ENCODE measurements at regions not wholly inside any gene's neighbourhood (a gene's known extent, or its start where the extent isn't known, plus 50 kb on each side); places are given as distances from the start of the nearest gene placed in this dataset.

GRCh38 chr10:94052866-94053791, 59.4 kb downstream of the PLCE1 start:
- no peak for TF ChIP-seq POLR2A (IDR thresholded peaks at IDR 0.05; ENCODE audit: extremely low read depth, insufficient read length)
- TF ChIP-seq, protein P1, sequence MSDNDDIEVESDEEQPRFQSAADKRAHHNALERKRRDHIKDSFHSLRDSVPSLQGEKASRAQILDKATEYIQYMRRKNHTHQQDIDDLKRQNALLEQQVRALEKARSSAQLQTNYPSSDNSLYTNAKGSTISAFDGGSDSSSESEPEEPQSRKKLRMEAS (IDR thresholded peaks at IDR 0.05; ENCODE audit: low read depth, low read length) = no peak
- TF ChIP-seq, protein P2, sequence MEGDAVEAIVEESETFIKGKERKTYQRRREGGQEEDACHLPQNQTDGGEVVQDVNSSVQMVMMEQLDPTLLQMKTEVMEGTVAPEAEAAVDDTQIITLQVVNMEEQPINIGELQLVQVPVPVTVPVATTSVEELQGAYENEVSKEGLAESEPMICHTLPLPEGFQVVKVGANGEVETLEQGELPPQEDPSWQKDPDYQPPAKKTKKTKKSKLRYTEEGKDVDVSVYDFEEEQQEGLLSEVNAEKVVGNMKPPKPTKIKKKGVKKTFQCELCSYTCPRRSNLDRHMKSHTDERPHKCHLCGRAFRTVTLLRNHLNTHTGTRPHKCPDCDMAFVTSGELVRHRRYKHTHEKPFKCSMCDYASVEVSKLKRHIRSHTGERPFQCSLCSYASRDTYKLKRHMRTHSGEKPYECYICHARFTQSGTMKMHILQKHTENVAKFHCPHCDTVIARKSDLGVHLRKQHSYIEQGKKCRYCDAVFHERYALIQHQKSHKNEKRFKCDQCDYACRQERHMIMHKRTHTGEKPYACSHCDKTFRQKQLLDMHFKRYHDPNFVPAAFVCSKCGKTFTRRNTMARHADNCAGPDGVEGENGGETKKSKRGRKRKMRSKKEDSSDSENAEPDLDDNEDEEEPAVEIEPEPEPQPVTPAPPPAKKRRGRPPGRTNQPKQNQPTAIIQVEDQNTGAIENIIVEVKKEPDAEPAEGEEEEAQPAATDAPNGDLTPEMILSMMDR (IDR thresholded peaks at IDR 0.05; ENCODE audit: low read depth, low read length) = no peak
- no peak for TF ChIP-seq MYC (IDR thresholded peaks at IDR 0.05; ENCODE audit: low read depth, low read length)

Measured in NB4 (cell line).